ENCODE measurements at regions not wholly inside any gene's neighbourhood (a gene's known extent, or its start where the extent isn't known, plus 50 kb on each side); places are given as distances from the start of the nearest gene placed in this dataset.

- CTCF ChIA-PET: interaction anchor here (1.3 to 2.6 kb wide), 3 partner anchors 74 to 382 kb away, joined by 3 to 20 read pairs (median 6); no protein-coding TSS in a partner anchor
- Mint-ChIP-seq H3K4me3 (no peak overlapping the region), H3K36me3 (ENCODE audit: low read depth) (no peaks in the 10 kb centered on the region), H3K4me1 (ENCODE audit: low read depth) (peaks cover 47% of the 10 kb centered on the region), H3K27me3 (peaks cover 14% of the 10 kb centered on the region), H3K9me3 (peaks cover 3% of the 10 kb centered on the region), H3K27ac (no peak overlapping the region)
- no peak for TF ChIP-seq CTCF (IDR thresholded peaks at IDR 0.05)
- POLR2A ChIA-PET: no interaction called here
- no peak for DNase-seq
- intact Hi-C loops (cut with micrococcal nuclease): loop anchor here (5.0 kb wide), 1 partner anchor 387 kb away; the partner anchor contains the start of gene TNFSF4
- no peak for ATAC-seq
Observed at GRCh38 chr1:172820475-172821158, 161.7 kb downstream of the FASLG start.

GRCh38 chr1:172821609-172822274 is 162.8 kb downstream of the FASLG start:
- CTCF ChIA-PET: interaction anchor here (1.3 kb wide), 1 partner anchor 380 kb away, joined by 3 read pairs; no protein-coding TSS in a partner anchor
- Mint-ChIP-seq H3K4me3 (no peak overlapping the region), H3K27me3 (peaks cover 11% of the 10 kb centered on the region), H3K27ac (no peak overlapping the region), H3K4me1 (ENCODE audit: low read depth) (peaks cover 41% of the 10 kb centered on the region), H3K36me3 (ENCODE audit: low read depth) (no peaks in the 10 kb centered on the region), H3K9me3 (no peaks in the 10 kb centered on the region)
- ATAC-seq (no peak), DNase-seq (no peak)
- POLR2A ChIA-PET: no interaction called here
- intact Hi-C loops (cut with micrococcal nuclease): loop anchor here (5.0 kb wide), 1 partner anchor 386 kb away; the partner anchor contains the start of gene TNFSF4
- no peak for TF ChIP-seq CTCF (IDR thresholded peaks at IDR 0.05)

GRCh38 chr1:172822886-172823285 is 164.0 kb downstream of the FASLG start:
- TF ChIP-seq CTCF (IDR thresholded peaks at IDR 0.05): no peak
- no peak overlapping the region for H3K27ac Mint-ChIP-seq
- H3K9me3 Mint-ChIP-seq: no peaks in the 10 kb centered on the region
- ChIA-PET CTCF (no interaction called here), POLR2A (interaction anchor here (0.7 kb wide), 1 partner anchor 23 kb away, joined by 3 read pairs; no protein-coding TSS in a partner anchor)
- no peak overlapping the region for H3K4me3 Mint-ChIP-seq
- peaks cover 29% of the 10 kb centered on the region for H3K4me1 Mint-ChIP-seq (ENCODE audit: low read depth)
- intact Hi-C loops (cut with micrococcal nuclease): loop anchor here (5.0 kb wide), 1 partner anchor 384 kb away; the partner anchor contains the start of gene TNFSF4
- H3K36me3 Mint-ChIP-seq (ENCODE audit: low read depth): no peaks in the 10 kb centered on the region
- DNase-seq: no peak
- peaks cover 7% of the 10 kb centered on the region for H3K27me3 Mint-ChIP-seq
- ATAC-seq: no peak

GRCh38 chr1:172823534-172823933 is 164.6 kb downstream of the FASLG start:
- Mint-ChIP-seq H3K4me1 (ENCODE audit: low read depth) (peaks cover 24% of the 10 kb centered on the region), H3K27me3 (peaks cover 7% of the 10 kb centered on the region), H3K36me3 (ENCODE audit: low read depth) (no peaks in the 10 kb centered on the region), H3K9me3 (no peaks in the 10 kb centered on the region), H3K4me3 (no peak overlapping the region), H3K27ac (no peak overlapping the region)
- no peak for TF ChIP-seq CTCF (IDR thresholded peaks at IDR 0.05)
- DNase-seq: no peak
- ChIA-PET CTCF (no interaction called here), POLR2A (interaction anchor here (0.7 kb wide), 1 partner anchor 22 kb away, joined by 3 read pairs; no protein-coding TSS in a partner anchor)
- no peak for ATAC-seq
- intact Hi-C loops (cut with micrococcal nuclease): loop anchor here (5.0 kb wide), 1 partner anchor 384 kb away; the partner anchor contains the start of gene TNFSF4

- POLR2A ChIA-PET: no interaction called here
- no peaks in the 10 kb centered on the region for H3K36me3 Mint-ChIP-seq (ENCODE audit: low read depth)
- ATAC-seq: no peak
- H3K4me3 Mint-ChIP-seq: no peak overlapping the region
- peaks cover 18% of the 10 kb centered on the region for H3K4me1 Mint-ChIP-seq (ENCODE audit: low read depth)
- peaks cover 7% of the 10 kb centered on the region for H3K27me3 Mint-ChIP-seq
- no peak for DNase-seq
- no peak for TF ChIP-seq CTCF (IDR thresholded peaks at IDR 0.05)
- H3K27ac Mint-ChIP-seq: no peak overlapping the region
- intact Hi-C loops (cut with micrococcal nuclease): loop anchor here (5.0 kb wide), 1 partner anchor 383 kb away; the partner anchor contains the start of gene TNFSF4
- CTCF ChIA-PET: interaction anchor here (1.0 to 1.2 kb wide), 2 partner anchors 11 to 70 kb away, joined by 3 read pairs; no protein-coding TSS in a partner anchor
- H3K9me3 Mint-ChIP-seq: no peaks in the 10 kb centered on the region
Observed at GRCh38 chr1:172824209-172824608, 165.3 kb downstream of the FASLG start.
